PFSK-1 (cell line): ENCODE measurements at regions not wholly inside any gene's neighbourhood (a gene's known extent, or its start where the extent isn't known, plus 50 kb on each side); places are given as distances from the start of the nearest gene placed in this dataset.

Experiments
- POLR2AphosphoS5 ChIP-seq: IDR thresholded peaks from 2 replicates; pipeline ENCODE4 v1.6.1; 2012; ENCODE audit warnings: low read depth, mild to moderate bottlenecking, control low read depth, low read length, moderate library complexity
- TF ChIP-seq, protein P1 (sequence below), 2 experiments: IDR thresholded peaks; 2 replicates each; pipeline versions ENCODE4 v1.6.1 to v1.8.0; 2011 to 2012; ENCODE audit warnings: low read depth in 2 of 2, low read length in 2 of 2, control low read depth in 1 of 2, inconsistent platforms in 1 of 2, mild to moderate bottlenecking in 1 of 2, moderate library complexity in 1 of 2; ENCODE audit not compliant: insufficient read depth in 1 of 2

DNA sequence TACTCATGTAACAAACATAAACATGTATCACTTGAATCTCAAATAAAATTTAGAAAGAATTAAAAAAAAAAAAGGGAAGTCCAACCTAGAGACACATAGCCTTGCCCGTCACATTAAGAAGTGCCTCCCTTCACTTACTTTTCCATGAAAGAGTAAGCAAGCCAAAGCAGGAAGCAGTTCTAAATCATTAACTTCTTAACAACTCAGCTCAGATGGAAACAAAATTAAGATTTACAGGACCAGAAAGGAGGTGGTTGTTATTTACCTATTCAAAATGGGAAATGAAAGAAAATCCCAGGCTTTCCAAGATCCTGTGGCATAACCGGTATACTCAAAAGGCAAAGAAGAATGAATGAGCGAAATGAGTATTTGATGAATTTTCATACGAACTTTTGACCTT lies 258.6 kb upstream of the DCN start:
- no peak for TF ChIP-seq POLR2AphosphoS5
- TF ChIP-seq, protein P1, sequence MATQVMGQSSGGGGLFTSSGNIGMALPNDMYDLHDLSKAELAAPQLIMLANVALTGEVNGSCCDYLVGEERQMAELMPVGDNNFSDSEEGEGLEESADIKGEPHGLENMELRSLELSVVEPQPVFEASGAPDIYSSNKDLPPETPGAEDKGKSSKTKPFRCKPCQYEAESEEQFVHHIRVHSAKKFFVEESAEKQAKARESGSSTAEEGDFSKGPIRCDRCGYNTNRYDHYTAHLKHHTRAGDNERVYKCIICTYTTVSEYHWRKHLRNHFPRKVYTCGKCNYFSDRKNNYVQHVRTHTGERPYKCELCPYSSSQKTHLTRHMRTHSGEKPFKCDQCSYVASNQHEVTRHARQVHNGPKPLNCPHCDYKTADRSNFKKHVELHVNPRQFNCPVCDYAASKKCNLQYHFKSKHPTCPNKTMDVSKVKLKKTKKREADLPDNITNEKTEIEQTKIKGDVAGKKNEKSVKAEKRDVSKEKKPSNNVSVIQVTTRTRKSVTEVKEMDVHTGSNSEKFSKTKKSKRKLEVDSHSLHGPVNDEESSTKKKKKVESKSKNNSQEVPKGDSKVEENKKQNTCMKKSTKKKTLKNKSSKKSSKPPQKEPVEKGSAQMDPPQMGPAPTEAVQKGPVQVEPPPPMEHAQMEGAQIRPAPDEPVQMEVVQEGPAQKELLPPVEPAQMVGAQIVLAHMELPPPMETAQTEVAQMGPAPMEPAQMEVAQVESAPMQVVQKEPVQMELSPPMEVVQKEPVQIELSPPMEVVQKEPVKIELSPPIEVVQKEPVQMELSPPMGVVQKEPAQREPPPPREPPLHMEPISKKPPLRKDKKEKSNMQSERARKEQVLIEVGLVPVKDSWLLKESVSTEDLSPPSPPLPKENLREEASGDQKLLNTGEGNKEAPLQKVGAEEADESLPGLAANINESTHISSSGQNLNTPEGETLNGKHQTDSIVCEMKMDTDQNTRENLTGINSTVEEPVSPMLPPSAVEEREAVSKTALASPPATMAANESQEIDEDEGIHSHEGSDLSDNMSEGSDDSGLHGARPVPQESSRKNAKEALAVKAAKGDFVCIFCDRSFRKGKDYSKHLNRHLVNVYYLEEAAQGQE (IDR thresholded peaks at IDR 0.05; ENCODE audit: insufficient read depth in 1 of 2, low read depth in 2 of 2, low read length in 2 of 2), result no peak
